ENCODE measurements at regions not wholly inside any gene's neighbourhood (a gene's known extent, or its start where the extent isn't known, plus 50 kb on each side); places are given as distances from the start of the nearest gene placed in this dataset.

GRCh38 chrX:7215842-7216241, 67.9 kb upstream of the PUDP start:
- no peaks in the 10 kb centered on the region for H3K27me3 ChIP-seq (ENCODE audit: control insufficient read depth, insufficient read depth, low read length)
- H3K9ac ChIP-seq (ENCODE audit: low read length in 3 of 3): no peak overlapping the region
- H3K4me3 ChIP-seq (ENCODE audit: low read length in 3 of 3): no peak overlapping the region
- H3K9me3 ChIP-seq (ENCODE audit: control insufficient read depth in 2 of 3, insufficient read depth in 1 of 3, low read length in 3 of 3): no peaks in the 10 kb centered on the region
- intact Hi-C loops (cut with DNase I): no loop called here
- TF ChIP-seq CTCF (IDR thresholded peaks at IDR 0.05; ENCODE audit: borderline replicate concordance, extremely low read depth, insufficient read depth): no peak
- no peak for FAIRE-seq
- no peaks in the 10 kb centered on the region for H3K4me1 ChIP-seq (ENCODE audit: control insufficient read depth in 2 of 3, insufficient read depth in 2 of 3, low read depth in 1 of 3, low read length in 3 of 3)
- no peaks in the 10 kb centered on the region for H3K36me3 ChIP-seq (ENCODE audit: control insufficient read depth in 2 of 3, insufficient read depth in 3 of 3, low read length in 3 of 3)
- no peak for DNase-seq
- H3K27ac ChIP-seq (ENCODE audit: low read depth in 2 of 2, low read length in 2 of 2): no peak overlapping the region

- no peaks in the 10 kb centered on the region for H3K36me3 ChIP-seq (ENCODE audit: control insufficient read depth in 2 of 3, insufficient read depth in 3 of 3, low read length in 3 of 3)
- FAIRE-seq (no peak), DNase-seq (no peak)
- H3K27me3 ChIP-seq (ENCODE audit: control insufficient read depth, insufficient read depth, low read length): no peaks in the 10 kb centered on the region
- H3K9me3 ChIP-seq (ENCODE audit: control insufficient read depth in 2 of 3, insufficient read depth in 1 of 3, low read length in 3 of 3): no peaks in the 10 kb centered on the region
- TF ChIP-seq CTCF (IDR thresholded peaks at IDR 0.05; ENCODE audit: borderline replicate concordance, extremely low read depth, insufficient read depth): no peak
- H3K4me1 ChIP-seq (ENCODE audit: control insufficient read depth in 2 of 3, insufficient read depth in 2 of 3, low read depth in 1 of 3, low read length in 3 of 3): no peaks in the 10 kb centered on the region
- intact Hi-C loops (cut with DNase I): no loop called here
- no peak overlapping the region for H3K9ac ChIP-seq (ENCODE audit: low read length in 3 of 3)
- H3K27ac ChIP-seq (ENCODE audit: low read depth in 2 of 2, low read length in 2 of 2): no peak overlapping the region
- H3K4me3 ChIP-seq (ENCODE audit: low read length in 3 of 3): no peak overlapping the region
Measured at GRCh38 chrX:7214251-7214650, 66.3 kb upstream of the PUDP start.

DNA sequence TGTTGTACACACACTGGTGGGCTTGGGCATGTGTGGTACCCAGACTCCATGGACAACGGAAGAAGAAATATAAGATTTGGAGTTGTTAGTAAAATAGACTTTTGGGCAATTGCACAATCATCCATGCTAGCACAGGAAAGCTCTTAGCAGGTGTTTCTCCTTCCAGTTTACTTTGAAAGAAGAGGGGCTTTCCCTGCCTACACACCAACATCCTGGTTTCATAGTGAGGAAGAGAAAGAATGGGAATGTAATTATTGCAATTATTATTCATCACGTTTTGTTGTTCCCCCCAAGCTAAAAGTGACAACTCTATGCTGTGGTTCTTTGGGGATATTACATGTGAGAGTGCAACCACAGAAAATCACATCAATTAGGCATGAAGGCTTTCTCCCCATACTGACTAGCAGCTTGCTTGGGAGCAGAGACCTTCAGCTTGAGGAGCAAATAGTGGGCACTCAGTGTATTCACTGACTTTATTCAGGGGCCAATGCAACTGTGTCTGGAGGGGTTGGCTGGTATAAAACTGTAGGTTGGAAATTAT, 57.2 kb upstream of the PUDP start:
- H3K36me3 ChIP-seq (ENCODE audit: control insufficient read depth in 2 of 3, insufficient read depth in 3 of 3, low read length in 3 of 3): no peaks in the 10 kb centered on the region
- no peaks in the 10 kb centered on the region for H3K9me3 ChIP-seq (ENCODE audit: control insufficient read depth in 2 of 3, insufficient read depth in 1 of 3, low read length in 3 of 3)
- FAIRE-seq (no peak), DNase-seq (no peak)
- H3K4me3 ChIP-seq (ENCODE audit: low read length in 3 of 3): no peak overlapping the region
- no peaks in the 10 kb centered on the region for H3K27me3 ChIP-seq (ENCODE audit: control insufficient read depth, insufficient read depth, low read length)
- H3K27ac ChIP-seq (ENCODE audit: low read depth in 2 of 2, low read length in 2 of 2): no peak overlapping the region
- no peaks in the 10 kb centered on the region for H3K4me1 ChIP-seq (ENCODE audit: control insufficient read depth in 2 of 3, insufficient read depth in 2 of 3, low read depth in 1 of 3, low read length in 3 of 3)
- no peak overlapping the region for H3K9ac ChIP-seq (ENCODE audit: low read length in 3 of 3)
- intact Hi-C loops (cut with DNase I): no loop called here
- no peak for TF ChIP-seq CTCF (IDR thresholded peaks at IDR 0.05; ENCODE audit: borderline replicate concordance, extremely low read depth, insufficient read depth)

DNA sequence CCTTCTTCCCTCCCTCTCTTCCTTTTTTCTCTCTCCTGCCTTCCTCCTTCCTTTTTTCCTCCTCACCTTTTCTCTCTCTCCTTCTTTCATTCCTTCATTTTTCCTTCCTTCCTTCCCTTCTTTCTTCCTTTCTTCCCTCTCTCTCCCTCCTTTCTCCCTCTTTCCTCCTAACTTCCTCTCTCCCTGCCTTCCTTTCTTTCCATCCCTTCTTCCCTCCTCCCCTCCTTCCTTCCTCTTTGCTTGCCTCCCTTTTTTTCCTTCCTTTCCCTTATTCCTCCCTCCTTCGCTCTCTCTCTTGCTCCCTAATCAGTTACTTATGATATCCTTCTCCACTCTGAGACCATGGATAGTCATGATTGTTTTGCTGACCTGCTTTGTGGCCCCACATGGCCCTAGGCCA, 56.7 kb upstream of the PUDP start:
- no peaks in the 10 kb centered on the region for H3K4me1 ChIP-seq (ENCODE audit: control insufficient read depth in 2 of 3, insufficient read depth in 2 of 3, low read depth in 1 of 3, low read length in 3 of 3)
- H3K27ac ChIP-seq (ENCODE audit: low read depth in 2 of 2, low read length in 2 of 2): no peak overlapping the region
- intact Hi-C loops (cut with DNase I): no loop called here
- no peak for DNase-seq
- TF ChIP-seq CTCF (IDR thresholded peaks at IDR 0.05; ENCODE audit: borderline replicate concordance, extremely low read depth, insufficient read depth): no peak
- H3K4me3 ChIP-seq (ENCODE audit: low read length in 3 of 3): no peak overlapping the region
- no peaks in the 10 kb centered on the region for H3K36me3 ChIP-seq (ENCODE audit: control insufficient read depth in 2 of 3, insufficient read depth in 3 of 3, low read length in 3 of 3)
- no peak for FAIRE-seq
- no peaks in the 10 kb centered on the region for H3K27me3 ChIP-seq (ENCODE audit: control insufficient read depth, insufficient read depth, low read length)
- H3K9me3 ChIP-seq (ENCODE audit: control insufficient read depth in 2 of 3, insufficient read depth in 1 of 3, low read length in 3 of 3): no peaks in the 10 kb centered on the region
- H3K9ac ChIP-seq (ENCODE audit: low read length in 3 of 3): no peak overlapping the region
